Kidney (tissue), 13 donors: ENCODE measurements at regions not wholly inside any gene's neighbourhood (a gene's known extent, or its start where the extent isn't known, plus 50 kb on each side); places are given as distances from the start of the nearest gene placed in this dataset.

ENCODE experiments used
- DNase-seq, 5 donors: peaks; one replicate each; pipeline ENCODE4 v3.0.0-alpha.2; 2013 to 2020
- FAIRE-seq: peaks from 2 replicates; lab custom pipeline; 2012; peaks lifted over from hg19 to GRCh38; lab: Jason Lieb, UNC
- H3K27ac ChIP-seq, 2 donors: one replicate each; pipeline ENCODE4 v1.7.0; 2013; ENCODE audit warnings: low read depth in 2 of 2, low read length in 2 of 2, inconsistent platforms in 1 of 2
- H3K27me3 ChIP-seq: one replicate; pipeline ENCODE4 v1.7.1; 2013; ENCODE audit warnings: low read length, inconsistent platforms; ENCODE audit not compliant: control insufficient read depth, insufficient read depth
- H3K36me3 ChIP-seq, 3 donors: one replicate each; pipeline versions ENCODE4 v1.7.0 to v1.7.1; 2013; ENCODE audit warnings: low read length in 3 of 3, control low read depth in 1 of 3, inconsistent platforms in 1 of 3; ENCODE audit not compliant: insufficient read depth in 3 of 3, control insufficient read depth in 2 of 3
- H3K4me1 ChIP-seq, 3 donors: one replicate each; pipeline versions ENCODE4 v1.7.0 to v1.7.1; 2013; ENCODE audit warnings: low read length in 3 of 3, inconsistent platforms in 1 of 3, low read depth in 1 of 3; ENCODE audit not compliant: control insufficient read depth in 2 of 3, insufficient read depth in 2 of 3
- H3K4me3 ChIP-seq, 3 donors: one replicate each; pipeline versions ENCODE4 v1.7.0 to v1.8.1; 2013; ENCODE audit warnings: low read length in 3 of 3, control low read depth in 1 of 3, inconsistent platforms in 1 of 3
- H3K9ac ChIP-seq, 3 donors: one replicate each; pipeline versions ENCODE4 v1.7.0 to v1.7.1; 2013; ENCODE audit warnings: low read length in 3 of 3, control low read depth in 1 of 3, inconsistent platforms in 1 of 3
- H3K9me3 ChIP-seq, 3 donors: one replicate each; pipeline versions ENCODE4 v1.7.0 to v1.7.1; 2013; ENCODE audit warnings: low read length in 3 of 3, control low read depth in 1 of 3, inconsistent platforms in 1 of 3; ENCODE audit not compliant: control insufficient read depth in 2 of 3, insufficient read depth in 1 of 3
- CTCF ChIP-seq: IDR thresholded peaks from 3 replicates; pipeline ENCODE4 v1.5.1; 2012; ENCODE audit warnings: mild to moderate bottlenecking, moderate library complexity, borderline replicate concordance; ENCODE audit not compliant: insufficient read depth; ENCODE audit errors: extremely low read depth
- intact Hi-C: fragments of 100-400 bp; cut with DNase I; formaldehyde crosslinking; loops from one replicate; pipeline ENCODE4 v1.11.1; 2022
- donor health status: control.
- donor health status: control.
- donor health status: control.
- donor health status: control.
- donor health status: control.
- donor health status: DM: yes; HTN: yes; CAD: no.
- donor health status: Normal renal cell carcinoma (clear cell type).

DNA sequence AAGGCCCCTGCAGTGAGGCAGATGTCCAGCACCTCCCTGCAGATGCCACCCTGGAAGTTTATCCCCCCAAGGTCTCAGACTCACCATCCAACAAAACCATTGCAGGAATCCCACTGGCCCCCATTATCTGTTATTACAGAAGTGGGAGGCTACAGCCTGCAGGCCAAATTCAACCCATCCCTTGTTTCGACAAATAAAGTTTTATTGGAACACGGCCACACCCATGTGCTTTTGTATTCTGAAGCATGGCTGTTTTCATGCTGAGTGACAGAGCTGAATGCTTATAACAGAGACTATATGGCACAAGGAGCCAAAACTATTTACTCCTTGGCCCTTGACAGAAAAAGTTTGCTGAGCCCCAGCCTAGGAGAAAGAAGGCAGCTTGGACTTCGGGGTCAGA, 428.8 kb downstream of the CDK5RAP2 start:
- Histone ChIP-seq H3K36me3 (no peaks in the 10 kb centered on the region), H3K4me1 (no peaks in the 10 kb centered on the region), H3K27ac (no peak overlapping the region), H3K9ac (no peak overlapping the region), H3K4me3 (no peak overlapping the region), H3K9me3 (no peaks in the 10 kb centered on the region), H3K27me3 (no peaks in the 10 kb centered on the region)
- DNase-seq (no peak), FAIRE-seq (no peak)
- no peak for TF ChIP-seq CTCF
- intact Hi-C loops = no loop called here

DNA sequence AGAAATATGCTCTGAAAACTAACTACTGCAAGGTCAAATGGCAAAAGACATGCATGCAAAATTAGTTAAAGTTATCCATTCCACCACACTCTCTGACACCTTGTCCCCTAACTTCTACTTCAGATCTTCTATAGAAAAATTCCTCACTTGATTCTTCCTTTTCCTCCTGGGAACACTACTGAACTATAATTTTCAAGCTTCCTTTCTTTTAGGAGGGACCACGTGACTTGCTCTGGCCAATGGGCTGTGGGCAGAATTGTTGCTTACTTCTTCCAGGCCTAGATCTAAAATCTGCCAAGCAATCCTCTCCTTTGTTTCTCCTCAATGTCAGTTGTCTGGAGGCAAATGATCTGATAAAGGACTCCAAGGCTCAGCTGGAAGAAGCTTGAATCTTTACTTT, 441.0 kb downstream of the CDK5RAP2 start:
- TF ChIP-seq CTCF = no peak
- no peak overlapping the region for H3K27ac ChIP-seq
- no peak for FAIRE-seq
- no peaks in the 10 kb centered on the region for H3K4me1 ChIP-seq
- H3K9me3 ChIP-seq = no peaks in the 10 kb centered on the region
- no peaks in the 10 kb centered on the region for H3K36me3 ChIP-seq
- H3K9ac ChIP-seq = no peak overlapping the region
- intact Hi-C loops = no loop called here
- no peaks in the 10 kb centered on the region for H3K27me3 ChIP-seq
- DNase-seq = no peak
- H3K4me3 ChIP-seq = no peak overlapping the region

GRCh38 chr9:120137186-120137840, 442.7 kb downstream of the CDK5RAP2 start:
- no peak for DNase-seq
- no peaks in the 10 kb centered on the region for H3K27me3 ChIP-seq
- no peaks in the 10 kb centered on the region for H3K4me1 ChIP-seq
- H3K36me3 ChIP-seq = no peaks in the 10 kb centered on the region
- no peak overlapping the region for H3K9ac ChIP-seq
- no peak for TF ChIP-seq CTCF
- no peak overlapping the region for H3K4me3 ChIP-seq
- no peak for FAIRE-seq
- H3K27ac ChIP-seq = no peak overlapping the region
- intact Hi-C loops = no loop called here
- no peaks in the 10 kb centered on the region for H3K9me3 ChIP-seq

DNA sequence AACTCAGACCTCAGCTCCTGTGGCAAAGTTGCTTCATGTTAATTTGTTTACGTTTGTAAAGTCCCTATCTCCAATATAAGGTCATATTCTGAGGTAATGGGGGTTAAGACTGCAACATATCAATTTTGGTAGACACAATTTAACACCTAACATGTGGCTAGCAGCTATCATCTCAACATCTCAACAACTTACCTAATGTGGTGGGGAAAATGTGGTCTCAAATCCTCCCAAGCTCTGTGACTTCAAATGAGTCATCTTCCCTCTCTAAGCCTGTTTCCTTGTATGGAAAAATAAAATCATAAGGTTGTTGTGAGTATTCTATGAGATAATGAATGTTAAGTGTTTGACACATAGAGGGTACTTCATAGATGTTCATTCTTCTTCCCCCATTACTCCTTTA, 443.3 kb downstream of the CDK5RAP2 start:
- intact Hi-C loops = no loop called here
- no peaks in the 10 kb centered on the region for H3K4me1 ChIP-seq

More for the DNA sequence above, 443.3 kb downstream of the CDK5RAP2 start:
- FAIRE-seq = no peak
- H3K9ac ChIP-seq = no peak overlapping the region
- H3K4me3 ChIP-seq = no peak overlapping the region
- no peaks in the 10 kb centered on the region for H3K9me3 ChIP-seq
- H3K36me3 ChIP-seq = no peaks in the 10 kb centered on the region
- no peak for TF ChIP-seq CTCF
- H3K27me3 ChIP-seq = no peaks in the 10 kb centered on the region
- no peak overlapping the region for H3K27ac ChIP-seq
- DNase-seq = no peak
